Effector memory CD4-positive, alpha-beta T cell (primary cell): ENCODE measurements at regions not wholly inside any gene's neighbourhood (a gene's known extent, or its start where the extent isn't known, plus 50 kb on each side); places are given as distances from the start of the nearest gene placed in this dataset.

ENCODE experiments used
- DNase-seq, 3 donors: peaks; one replicate each; pipeline ENCODE4 v3.0.0-alpha.2; 2020
- H3K27ac ChIP-seq: 2 replicates; pipeline ENCODE4 v1.7.0; 2013; ENCODE audit warnings: mild to moderate bottlenecking, low read length, moderate library complexity; ENCODE audit not compliant: insufficient read depth, poor library complexity, severe bottlenecking
- H3K27me3 ChIP-seq: replicated peaks from 2 replicates; pipeline ENCODE4 v1.7.0; 2013; ENCODE audit warnings: mild to moderate bottlenecking, low read length; ENCODE audit not compliant: insufficient read depth, control insufficient read depth, poor library complexity, severe bottlenecking
- H3K36me3 ChIP-seq: 2 replicates; pipeline ENCODE4 v1.7.0; 2013; ENCODE audit warnings: mild to moderate bottlenecking, low read length, moderate library complexity; ENCODE audit not compliant: control insufficient read depth, insufficient read depth
- H3K4me1 ChIP-seq: 2 replicates; pipeline ENCODE4 v1.7.0; 2013; ENCODE audit warnings: low read length, mild to moderate bottlenecking; ENCODE audit not compliant: control insufficient read depth, insufficient read depth, poor library complexity, severe bottlenecking
- H3K4me3 ChIP-seq: 2 replicates; pipeline ENCODE4 v1.7.0; 2013; ENCODE audit warnings: low read length, low read depth, mild to moderate bottlenecking; ENCODE audit not compliant: insufficient read depth, poor library complexity, severe bottlenecking
- H3K9me3 ChIP-seq: 2 replicates; pipeline ENCODE4 v1.7.0; 2013; ENCODE audit warnings: mild to moderate bottlenecking, low read length, moderate library complexity; ENCODE audit not compliant: control insufficient read depth

GRCh38 chr1:229058111-229058561, 212.8 kb upstream of the RAB4A start:
- peak overlapping the region; percentile 16 for H3K4me3 ChIP-seq
- H3K27ac ChIP-seq = peak overlapping the region; percentile 47
- peaks cover 28% of the 10 kb centered on the region for H3K4me1 ChIP-seq
- DNase-seq = peak in 2 of 3 donors; percentile 8 to 30
- no peaks in the 10 kb centered on the region for H3K36me3 ChIP-seq
- H3K27me3 ChIP-seq = no peaks in the 10 kb centered on the region
- H3K9me3 ChIP-seq = no peaks in the 10 kb centered on the region

- peak overlapping the region; percentile 47 for H3K27ac ChIP-seq
- no peak for DNase-seq
- H3K4me3 ChIP-seq = no peak overlapping the region
- H3K9me3 ChIP-seq = no peaks in the 10 kb centered on the region
- peaks cover 28% of the 10 kb centered on the region for H3K4me1 ChIP-seq
- H3K36me3 ChIP-seq = no peaks in the 10 kb centered on the region
- H3K27me3 ChIP-seq = no peaks in the 10 kb centered on the region
These were observed 212.2 kb upstream of the RAB4A start for GRCh38 chr1:229058729-229059128.

- no peak overlapping the region for H3K27ac ChIP-seq
- no peak overlapping the region for H3K4me3 ChIP-seq
These were observed 211.0 kb upstream of the RAB4A start for GRCh38 chr1:229059671-229060539.

GRCh38 chr1:229062135-229062534, 208.8 kb upstream of the RAB4A start:
- H3K4me1 ChIP-seq = peaks cover 28% of the 10 kb centered on the region
- no peaks in the 10 kb centered on the region for H3K9me3 ChIP-seq
- no peaks in the 10 kb centered on the region for H3K36me3 ChIP-seq
- H3K27ac ChIP-seq = no peak overlapping the region
- no peak overlapping the region for H3K4me3 ChIP-seq
- DNase-seq = no peak
- no peaks in the 10 kb centered on the region for H3K27me3 ChIP-seq

More at GRCh38 chr1:229059671-229060539, 211.0 kb upstream of the RAB4A start:
- no peaks in the 10 kb centered on the region for H3K27me3 ChIP-seq
- no peak for DNase-seq
- H3K36me3 ChIP-seq = no peaks in the 10 kb centered on the region
- H3K4me1 ChIP-seq = peaks cover 28% of the 10 kb centered on the region
- H3K9me3 ChIP-seq = no peaks in the 10 kb centered on the region

GRCh38 chr1:229063154-229063773, 207.6 kb upstream of the RAB4A start:
- Histone ChIP-seq H3K9me3 (no peaks in the 10 kb centered on the region), H3K4me1 (peaks cover 26% of the 10 kb centered on the region), H3K27me3 (no peaks in the 10 kb centered on the region), H3K4me3 (no peak overlapping the region), H3K36me3 (no peaks in the 10 kb centered on the region), H3K27ac (no peak overlapping the region)
- no peak for DNase-seq

GRCh38 chr1:229064320-229065168, 206.4 kb upstream of the RAB4A start:
- Histone ChIP-seq H3K4me1 (peaks cover 22% of the 10 kb centered on the region), H3K27ac (no peak overlapping the region), H3K9me3 (no peaks in the 10 kb centered on the region), H3K27me3 (no peaks in the 10 kb centered on the region), H3K4me3 (no peak overlapping the region), H3K36me3 (no peaks in the 10 kb centered on the region)
- no peak for DNase-seq

GRCh38 chr1:229065613-229066012, 205.3 kb upstream of the RAB4A start:
- Histone ChIP-seq H3K4me1 (peaks cover 17% of the 10 kb centered on the region), H3K27ac (no peak overlapping the region), H3K27me3 (no peaks in the 10 kb centered on the region)

GRCh38 chr1:229066591-229066990, 204.3 kb upstream of the RAB4A start:
- no peaks in the 10 kb centered on the region for H3K27me3 ChIP-seq

More at GRCh38 chr1:229065613-229066012, 205.3 kb upstream of the RAB4A start:
- no peaks in the 10 kb centered on the region for H3K9me3 ChIP-seq
- H3K4me3 ChIP-seq = no peak overlapping the region
- no peak for DNase-seq
- no peaks in the 10 kb centered on the region for H3K36me3 ChIP-seq

GRCh38 chr1:229067546-229067945, 203.4 kb upstream of the RAB4A start:
- Histone ChIP-seq H3K4me1 (peaks cover 17% of the 10 kb centered on the region), H3K36me3 (no peaks in the 10 kb centered on the region), H3K27ac (no peak overlapping the region), H3K9me3 (no peaks in the 10 kb centered on the region), H3K4me3 (no peak overlapping the region), H3K27me3 (no peaks in the 10 kb centered on the region)
- DNase-seq = no peak

More at GRCh38 chr1:229066591-229066990, 204.3 kb upstream of the RAB4A start:
- Histone ChIP-seq H3K36me3 (no peaks in the 10 kb centered on the region), H3K9me3 (no peaks in the 10 kb centered on the region), H3K4me1 (peaks cover 17% of the 10 kb centered on the region), H3K27ac (no peak overlapping the region), H3K4me3 (no peak overlapping the region)
- DNase-seq = no peak
